ENCODE measurements at regions not wholly inside any gene's neighbourhood (a gene's known extent, or its start where the extent isn't known, plus 50 kb on each side); places are given as distances from the start of the nearest gene placed in this dataset.

DNA sequence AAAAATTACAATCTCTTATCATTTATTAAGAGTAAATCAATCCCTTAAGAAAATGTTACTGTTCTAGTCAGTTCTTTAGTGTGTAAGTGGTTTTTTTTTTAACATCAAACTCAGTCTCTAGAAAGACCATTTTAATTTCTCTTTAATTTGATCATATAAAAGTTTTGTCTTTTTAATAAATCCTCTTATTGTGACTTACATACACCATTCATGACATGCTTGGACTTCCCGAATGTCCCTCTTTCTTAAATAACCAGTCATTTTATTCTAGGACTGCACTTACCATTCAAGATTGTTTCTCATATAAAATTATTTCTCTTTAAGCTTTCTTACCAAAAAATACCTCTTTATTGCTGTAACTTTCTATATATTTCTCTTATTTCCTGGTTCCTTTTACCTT is 60.8 kb upstream of the EVL start:
- TF ChIP-seq, protein P1, sequence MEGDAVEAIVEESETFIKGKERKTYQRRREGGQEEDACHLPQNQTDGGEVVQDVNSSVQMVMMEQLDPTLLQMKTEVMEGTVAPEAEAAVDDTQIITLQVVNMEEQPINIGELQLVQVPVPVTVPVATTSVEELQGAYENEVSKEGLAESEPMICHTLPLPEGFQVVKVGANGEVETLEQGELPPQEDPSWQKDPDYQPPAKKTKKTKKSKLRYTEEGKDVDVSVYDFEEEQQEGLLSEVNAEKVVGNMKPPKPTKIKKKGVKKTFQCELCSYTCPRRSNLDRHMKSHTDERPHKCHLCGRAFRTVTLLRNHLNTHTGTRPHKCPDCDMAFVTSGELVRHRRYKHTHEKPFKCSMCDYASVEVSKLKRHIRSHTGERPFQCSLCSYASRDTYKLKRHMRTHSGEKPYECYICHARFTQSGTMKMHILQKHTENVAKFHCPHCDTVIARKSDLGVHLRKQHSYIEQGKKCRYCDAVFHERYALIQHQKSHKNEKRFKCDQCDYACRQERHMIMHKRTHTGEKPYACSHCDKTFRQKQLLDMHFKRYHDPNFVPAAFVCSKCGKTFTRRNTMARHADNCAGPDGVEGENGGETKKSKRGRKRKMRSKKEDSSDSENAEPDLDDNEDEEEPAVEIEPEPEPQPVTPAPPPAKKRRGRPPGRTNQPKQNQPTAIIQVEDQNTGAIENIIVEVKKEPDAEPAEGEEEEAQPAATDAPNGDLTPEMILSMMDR (IDR thresholded peaks at IDR 0.05) = no peak
- TF ChIP-seq POLR2A (IDR thresholded peaks at IDR 0.05) = no peak
